WTC11 (cell line): ENCODE measurements at regions not wholly inside any gene's neighbourhood (a gene's known extent, or its start where the extent isn't known, plus 50 kb on each side); places are given as distances from the start of the nearest gene placed in this dataset.

Experiments used
- ATAC-seq: fragments of 200-7000 bp; cut with Tn5 transposase; 2 replicates; pipeline ENCODE4 v1.10.0; 2021; ENCODE audit warnings: mild to moderate bottlenecking, moderate library complexity
- CTCF ChIA-PET: fragments of 300-600 bp; sonication (Branson Sonifier 250); formaldehyde crosslinking; loops from one replicate; lab custom pipeline; 2021; ENCODE audit warnings: antibody characterized with exemption; lab: Charles Lee
- POLR2A ChIA-PET: fragments of 350-600 bp; sonication (Branson Sonifier 250); formaldehyde crosslinking; loops from one replicate; lab custom pipeline; 2021; ENCODE audit warnings: antibody characterized with exemption; lab: Charles Lee
- DNase-seq: peaks from one replicate; pipeline ENCODE4 v3.0.0; 2021; ENCODE audit warnings: low spot score
- H3K27ac Mint-ChIP-seq: 2 replicates; pipeline ENCODE4 v1.8.0; 2021; ENCODE audit warnings: mixed read lengths
- H3K27me3 Mint-ChIP-seq: 2 replicates; pipeline ENCODE4 v1.8.0; 2021; ENCODE audit warnings: low read depth, mild to moderate bottlenecking, moderate library complexity, mixed read lengths
- H3K36me3 Mint-ChIP-seq: 2 replicates; pipeline ENCODE4 v1.8.0; 2021; ENCODE audit warnings: mixed read lengths
- H3K4me1 Mint-ChIP-seq: 2 replicates; pipeline ENCODE4 v1.8.0; 2022; ENCODE audit warnings: mixed read lengths
- H3K4me3 Mint-ChIP-seq: 2 replicates; pipeline ENCODE4 v1.8.0; 2021; ENCODE audit warnings: mild to moderate bottlenecking, moderate library complexity, mixed read lengths
- H3K9me3 Mint-ChIP-seq: 2 replicates; pipeline ENCODE4 v1.8.0; 2021; ENCODE audit warnings: mixed read lengths
- CBFB ChIP-seq: sonication (generic); formaldehyde crosslinking; IDR thresholded peaks from 2 replicates; pipeline ENCODE4 v1.8.1; 2022; ENCODE audit warnings: mild to moderate bottlenecking, low read depth, missing genetic modification reagents
- CREM ChIP-seq: sonication (generic); formaldehyde crosslinking; IDR thresholded peaks from 2 replicates; pipeline ENCODE4 v1.8.1; 2022; ENCODE audit warnings: mild to moderate bottlenecking, missing genetic modification reagents, moderate library complexity
- FOXJ3 ChIP-seq: sonication (generic); formaldehyde crosslinking; IDR thresholded peaks from 2 replicates; pipeline ENCODE4 v1.9.0; 2021; ENCODE audit warnings: missing genetic modification reagents, mild to moderate bottlenecking, borderline replicate concordance
- GTF2I ChIP-seq: fragments of 250-450 bp; sonication (Bioruptor Pico); conservative IDR thresholded peaks from 2 replicates; pipeline ENCODE4 v1.4.0; 2021; ENCODE audit warnings: mild to moderate bottlenecking
- KAT7 ChIP-seq: sonication (generic); formaldehyde crosslinking; IDR thresholded peaks from 2 replicates; pipeline ENCODE4 v1.8.1; 2023; ENCODE audit warnings: missing genetic modification reagents, mild to moderate bottlenecking, borderline replicate concordance
- NFATC4 ChIP-seq: fragments of 250-450 bp; sonication (Bioruptor Pico); IDR thresholded peaks from 2 replicates; pipeline ENCODE4 v1.9.0; 2021; ENCODE audit warnings: mild to moderate bottlenecking
- NR2C2 ChIP-seq: sonication (generic); formaldehyde crosslinking; IDR thresholded peaks from 2 replicates; pipeline ENCODE4 v1.8.0; 2022; ENCODE audit warnings: mild to moderate bottlenecking, missing genetic modification reagents
- RORB ChIP-seq: fragments of 250-450 bp; sonication (Bioruptor Pico); IDR thresholded peaks from 2 replicates; pipeline ENCODE4 v1.9.0; 2021; ENCODE audit warnings: mild to moderate bottlenecking
- SMAD3 ChIP-seq: sonication (generic); formaldehyde crosslinking; IDR thresholded peaks from 2 replicates; pipeline ENCODE4 v1.8.0; 2022; ENCODE audit warnings: missing genetic modification reagents, mild to moderate bottlenecking, borderline replicate concordance
- TEAD1 ChIP-seq: sonication (generic); formaldehyde crosslinking; IDR thresholded peaks from 2 replicates; pipeline ENCODE4 v1.8.0; 2022; ENCODE audit warnings: mild to moderate bottlenecking, missing genetic modification reagents
- TEAD4 ChIP-seq: sonication (generic); formaldehyde crosslinking; IDR thresholded peaks from 2 replicates; pipeline ENCODE4 v1.8.0; 2022; ENCODE audit warnings: mild to moderate bottlenecking, missing genetic modification reagents
- ZMAT4 ChIP-seq: fragments of 250-450 bp; sonication (Bioruptor Pico); IDR thresholded peaks from 2 replicates; pipeline ENCODE4 v1.9.0; 2021; ENCODE audit warnings: mild to moderate bottlenecking
- ZNF121 ChIP-seq: sonication (generic); formaldehyde crosslinking; IDR thresholded peaks from 2 replicates; pipeline ENCODE4 v1.8.0; 2023; ENCODE audit warnings: missing genetic modification reagents
- ZNF396 ChIP-seq: fragments of 250-450 bp; sonication (Bioruptor Pico); IDR thresholded peaks from 2 replicates; pipeline ENCODE4 v1.8.0; 2021; ENCODE audit warnings: mild to moderate bottlenecking, moderate library complexity, borderline replicate concordance
- TF ChIP-seq, protein P1 (sequence below): sonication (generic); formaldehyde crosslinking; IDR thresholded peaks from 2 replicates; pipeline ENCODE4 v1.8.0; 2022; ENCODE audit warnings: mild to moderate bottlenecking, missing genetic modification reagents
- TF ChIP-seq, protein P2 (sequence below): sonication (generic); formaldehyde crosslinking; IDR thresholded peaks from 2 replicates; pipeline ENCODE4 v1.8.1; 2022; ENCODE audit warnings: low read depth, missing genetic modification reagents, borderline replicate concordance
- TF ChIP-seq, protein P3 (sequence below): sonication (generic); formaldehyde crosslinking; IDR thresholded peaks from 2 replicates; pipeline ENCODE4 v1.8.1; 2023; ENCODE audit warnings: mild to moderate bottlenecking, missing genetic modification reagents
- TF ChIP-seq, protein P4 (sequence below): fragments of 250-450 bp; sonication (Bioruptor Pico); IDR thresholded peaks from 2 replicates; pipeline ENCODE4 v1.9.0; 2021; ENCODE audit warnings: mild to moderate bottlenecking

DNA sequence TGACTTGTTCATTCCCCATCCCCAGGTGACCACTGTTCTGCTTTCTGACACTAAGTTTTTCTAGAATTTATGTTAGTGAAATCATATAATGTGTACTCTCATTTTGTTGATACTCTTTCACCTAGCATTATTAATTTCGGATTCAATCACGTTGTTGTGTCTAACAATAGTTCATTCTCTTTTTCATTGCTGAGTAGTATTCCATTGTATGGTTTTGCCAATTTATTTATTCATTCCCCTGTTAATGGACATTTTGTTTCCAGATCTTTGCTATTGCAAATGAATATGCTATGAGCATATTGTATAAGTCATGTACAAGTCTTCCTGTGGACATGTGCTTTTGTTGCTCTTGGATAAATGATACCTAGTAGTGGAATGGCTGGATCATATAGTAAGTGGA is 146.4 kb downstream of the FAM204A start (continued):
- TF ChIP-seq NFATC4 (CRISPR knock-in tag) (no peak), FOXJ3 (CRISPR knock-in tag) (no peak), TEAD4 (no peak), ZNF396 (no peak), KAT7 (CRISPR knock-in tag) (no peak), ZNF121 (no peak), CREM (CRISPR knock-in tag) (no peak), ZMAT4 (no peak)
- TF ChIP-seq, protein P1, sequence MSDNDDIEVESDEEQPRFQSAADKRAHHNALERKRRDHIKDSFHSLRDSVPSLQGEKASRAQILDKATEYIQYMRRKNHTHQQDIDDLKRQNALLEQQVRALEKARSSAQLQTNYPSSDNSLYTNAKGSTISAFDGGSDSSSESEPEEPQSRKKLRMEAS (CRISPR knock-in tag) = no peak
- TF ChIP-seq, all 79 proteins: peak for 0

- TF ChIP-seq, protein P2, sequence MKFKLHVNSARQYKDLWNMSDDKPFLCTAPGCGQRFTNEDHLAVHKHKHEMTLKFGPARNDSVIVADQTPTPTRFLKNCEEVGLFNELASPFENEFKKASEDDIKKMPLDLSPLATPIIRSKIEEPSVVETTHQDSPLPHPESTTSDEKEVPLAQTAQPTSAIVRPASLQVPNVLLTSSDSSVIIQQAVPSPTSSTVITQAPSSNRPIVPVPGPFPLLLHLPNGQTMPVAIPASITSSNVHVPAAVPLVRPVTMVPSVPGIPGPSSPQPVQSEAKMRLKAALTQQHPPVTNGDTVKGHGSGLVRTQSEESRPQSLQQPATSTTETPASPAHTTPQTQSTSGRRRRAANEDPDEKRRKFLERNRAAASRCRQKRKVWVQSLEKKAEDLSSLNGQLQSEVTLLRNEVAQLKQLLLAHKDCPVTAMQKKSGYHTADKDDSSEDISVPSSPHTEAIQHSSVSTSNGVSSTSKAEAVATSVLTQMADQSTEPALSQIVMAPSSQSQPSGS = no peak
- TF ChIP-seq, protein P1 (CRISPR knock-in tag) = no peak
- TF ChIP-seq NR2C2 (CRISPR knock-in tag) (no peak), NFATC4 (CRISPR knock-in tag) (no peak)
- TF ChIP-seq, protein P3, sequence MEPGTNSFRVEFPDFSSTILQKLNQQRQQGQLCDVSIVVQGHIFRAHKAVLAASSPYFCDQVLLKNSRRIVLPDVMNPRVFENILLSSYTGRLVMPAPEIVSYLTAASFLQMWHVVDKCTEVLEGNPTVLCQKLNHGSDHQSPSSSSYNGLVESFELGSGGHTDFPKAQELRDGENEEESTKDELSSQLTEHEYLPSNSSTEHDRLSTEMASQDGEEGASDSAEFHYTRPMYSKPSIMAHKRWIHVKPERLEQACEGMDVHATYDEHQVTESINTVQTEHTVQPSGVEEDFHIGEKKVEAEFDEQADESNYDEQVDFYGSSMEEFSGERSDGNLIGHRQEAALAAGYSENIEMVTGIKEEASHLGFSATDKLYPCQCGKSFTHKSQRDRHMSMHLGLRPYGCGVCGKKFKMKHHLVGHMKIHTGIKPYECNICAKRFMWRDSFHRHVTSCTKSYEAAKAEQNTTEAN (CRISPR knock-in tag) = no peak
- CTCF ChIA-PET = no interaction called here
- Mint-ChIP-seq H3K27ac (no peak overlapping the region), H3K27me3 (no peaks in the 10 kb centered on the region), H3K36me3 (no peaks in the 10 kb centered on the region), H3K4me3 (no peak overlapping the region), H3K4me1 (peaks cover 3% of the 10 kb centered on the region; the same call in 1 of the 2 replicates), H3K9me3 (peaks cover 15% of the 10 kb centered on the region)
- ATAC-seq (no peak), DNase-seq (no peak)
- POLR2A ChIA-PET = no interaction called here
Measured at GRCh38 chr10:118193642-118194041, 146.9 kb upstream of the RAB11FIP2 start.

- Mint-ChIP-seq H3K36me3 (peaks cover 6% of the 10 kb centered on the region), H3K4me3 (no peak overlapping the region), H3K27ac (no peak overlapping the region), H3K4me1 (no peaks in the 10 kb centered on the region), H3K9me3 (peaks cover 35% of the 10 kb centered on the region), H3K27me3 (no peaks in the 10 kb centered on the region)
- ChIA-PET POLR2A (no interaction called here), CTCF (no interaction called here)
- ATAC-seq = no peak
- TF ChIP-seq, protein P4, sequence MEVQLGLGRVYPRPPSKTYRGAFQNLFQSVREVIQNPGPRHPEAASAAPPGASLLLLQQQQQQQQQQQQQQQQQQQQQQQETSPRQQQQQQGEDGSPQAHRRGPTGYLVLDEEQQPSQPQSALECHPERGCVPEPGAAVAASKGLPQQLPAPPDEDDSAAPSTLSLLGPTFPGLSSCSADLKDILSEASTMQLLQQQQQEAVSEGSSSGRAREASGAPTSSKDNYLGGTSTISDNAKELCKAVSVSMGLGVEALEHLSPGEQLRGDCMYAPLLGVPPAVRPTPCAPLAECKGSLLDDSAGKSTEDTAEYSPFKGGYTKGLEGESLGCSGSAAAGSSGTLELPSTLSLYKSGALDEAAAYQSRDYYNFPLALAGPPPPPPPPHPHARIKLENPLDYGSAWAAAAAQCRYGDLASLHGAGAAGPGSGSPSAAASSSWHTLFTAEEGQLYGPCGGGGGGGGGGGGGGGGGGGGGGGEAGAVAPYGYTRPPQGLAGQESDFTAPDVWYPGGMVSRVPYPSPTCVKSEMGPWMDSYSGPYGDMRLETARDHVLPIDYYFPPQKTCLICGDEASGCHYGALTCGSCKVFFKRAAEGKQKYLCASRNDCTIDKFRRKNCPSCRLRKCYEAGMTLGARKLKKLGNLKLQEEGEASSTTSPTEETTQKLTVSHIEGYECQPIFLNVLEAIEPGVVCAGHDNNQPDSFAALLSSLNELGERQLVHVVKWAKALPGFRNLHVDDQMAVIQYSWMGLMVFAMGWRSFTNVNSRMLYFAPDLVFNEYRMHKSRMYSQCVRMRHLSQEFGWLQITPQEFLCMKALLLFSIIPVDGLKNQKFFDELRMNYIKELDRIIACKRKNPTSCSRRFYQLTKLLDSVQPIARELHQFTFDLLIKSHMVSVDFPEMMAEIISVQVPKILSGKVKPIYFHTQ (CRISPR knock-in tag) = no peak
- no peak for TF ChIP-seq GTF2I (CRISPR knock-in tag)
- TF ChIP-seq CBFB (CRISPR knock-in tag) = no peak
- TF ChIP-seq TEAD1 (CRISPR knock-in tag) = no peak
- no peak for TF ChIP-seq RORB (CRISPR knock-in tag)
- TF ChIP-seq SMAD3 = no peak
- no peak for DNase-seq
Measured at GRCh38 chr10:118181021-118181420, 134.3 kb upstream of the RAB11FIP2 start.
